NCI-H82 treated with DMSO at 0.1 percent for 48 hours (cell line): ENCODE measurements at regions not wholly inside any gene's neighbourhood (a gene's known extent, or its start where the extent isn't known, plus 50 kb on each side); places are given as distances from the start of the nearest gene placed in this dataset.

Experiments used
- DNase-seq: peaks from one replicate; lab custom pipeline; 2025; ENCODE audit not compliant: unreplicated experiment; lab: John Stamatoyannopoulos, UW

DNA sequence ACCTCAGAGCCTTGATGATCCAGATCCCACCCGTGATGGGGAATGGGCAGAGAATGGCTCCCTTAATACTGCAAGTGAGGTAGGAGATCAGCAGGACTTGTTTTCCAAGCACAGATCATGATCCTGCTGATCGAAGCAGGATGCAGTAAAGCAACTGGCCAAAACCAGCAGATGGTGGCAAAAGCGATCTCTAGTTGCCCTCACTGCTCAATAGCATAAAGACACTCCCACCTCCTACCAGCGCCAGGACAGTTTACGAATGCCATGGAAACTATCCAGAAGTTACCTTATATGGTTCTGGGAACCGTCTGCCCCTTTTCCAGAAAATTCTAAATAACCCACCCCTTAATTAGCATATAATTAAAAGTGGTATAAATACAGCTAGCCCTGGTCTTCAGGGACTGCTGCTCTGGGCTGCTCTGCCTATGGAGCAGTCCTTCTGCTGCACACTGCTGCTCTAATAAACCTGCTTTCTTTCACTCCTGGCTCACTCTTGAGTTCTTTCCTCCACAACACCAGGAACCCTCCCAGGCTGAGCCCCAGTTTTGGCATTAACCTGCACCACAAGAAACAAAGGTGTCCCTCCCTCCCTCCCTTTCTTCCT, 415.8 kb downstream of the PREX1 start:
- DNase-seq = no peak

DNA sequence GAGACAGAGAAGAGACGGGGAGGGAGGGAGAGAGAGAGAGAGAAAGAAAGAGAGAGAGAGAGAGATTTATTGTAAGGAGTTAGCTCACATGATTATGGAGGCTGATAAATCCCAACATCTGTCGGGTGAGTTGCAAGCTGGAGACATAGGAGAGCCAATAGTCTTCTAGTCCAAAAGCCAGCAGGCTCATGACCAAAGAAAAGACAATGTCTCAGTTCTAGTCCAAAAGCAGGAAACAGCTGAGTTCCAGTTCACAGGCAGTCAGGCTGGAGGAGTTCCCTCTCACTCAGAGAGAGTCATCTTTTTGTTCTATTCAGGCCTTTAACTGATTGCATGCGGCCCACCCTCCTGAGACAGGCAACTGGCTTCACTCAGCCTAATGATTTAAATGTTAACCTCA, 416.6 kb downstream of the PREX1 start:
- DNase-seq = no peak

DNA sequence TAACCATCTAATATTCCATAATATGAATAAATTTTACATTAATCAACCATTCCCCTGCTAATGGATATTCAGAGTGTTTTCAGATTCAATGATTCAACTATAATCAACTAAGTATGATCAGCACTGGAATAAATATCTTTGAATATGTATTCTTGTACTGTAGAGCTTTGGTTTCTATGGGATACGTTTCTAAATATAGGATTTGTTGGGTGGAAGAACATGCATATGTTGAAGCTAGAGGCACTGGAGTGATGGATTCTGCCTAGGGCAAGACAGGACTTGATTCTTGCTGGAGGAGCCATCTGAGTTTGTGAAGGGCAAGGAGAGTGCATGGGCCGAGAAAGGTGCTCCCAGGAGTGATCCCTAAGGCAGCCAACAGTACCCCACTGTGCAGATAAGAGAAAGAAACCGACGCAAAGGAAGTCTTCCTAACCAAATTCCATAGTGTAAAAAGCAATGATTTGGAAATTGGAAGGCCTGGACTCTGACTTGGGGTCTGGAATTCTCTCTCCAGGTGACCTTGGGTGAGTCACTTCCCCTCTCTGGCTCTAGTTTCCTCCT, 418.7 kb downstream of the PREX1 start:
- DNase-seq = no peak

DNA sequence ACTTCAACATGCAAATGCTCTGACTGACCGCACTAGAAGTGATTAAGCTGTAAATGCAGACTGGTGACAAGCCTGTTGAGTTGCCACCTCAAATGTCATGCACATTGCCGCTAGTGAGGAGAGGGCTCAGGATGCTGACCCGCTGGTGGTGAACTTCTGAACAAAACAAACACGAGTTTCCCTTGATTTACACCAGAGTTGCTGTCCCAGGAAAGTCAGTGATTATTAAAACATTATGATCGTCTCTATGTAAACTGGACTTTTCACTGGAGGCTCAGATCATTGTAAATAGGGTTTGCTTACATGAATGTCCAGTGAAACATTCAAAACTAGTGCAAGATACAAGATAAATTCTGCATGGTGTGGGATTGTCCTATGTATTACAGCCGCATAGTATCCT, 420.1 kb downstream of the PREX1 start:
- no peak for DNase-seq

DNA sequence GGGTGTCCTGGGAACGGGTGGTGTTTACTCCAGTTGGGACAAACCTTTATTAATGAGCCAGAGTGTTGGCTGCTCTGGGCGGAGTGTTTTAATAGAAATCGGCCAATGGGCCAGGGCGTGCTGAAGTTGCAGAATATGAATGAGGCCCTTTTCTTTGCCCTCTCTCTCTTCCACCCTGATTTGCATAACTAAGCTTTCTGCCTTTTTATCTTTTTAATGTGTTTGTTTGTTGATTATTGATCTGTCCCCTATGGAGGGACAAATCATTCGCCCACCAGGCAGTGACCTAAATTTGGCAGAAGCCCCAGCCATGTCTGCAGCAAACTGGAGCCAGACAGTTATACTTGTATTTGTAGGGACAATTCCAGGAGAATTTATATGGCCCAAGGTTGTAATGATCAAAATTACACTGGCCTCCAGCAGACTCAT, 420.9 kb downstream of the PREX1 start:
- DNase-seq = no peak

DNA sequence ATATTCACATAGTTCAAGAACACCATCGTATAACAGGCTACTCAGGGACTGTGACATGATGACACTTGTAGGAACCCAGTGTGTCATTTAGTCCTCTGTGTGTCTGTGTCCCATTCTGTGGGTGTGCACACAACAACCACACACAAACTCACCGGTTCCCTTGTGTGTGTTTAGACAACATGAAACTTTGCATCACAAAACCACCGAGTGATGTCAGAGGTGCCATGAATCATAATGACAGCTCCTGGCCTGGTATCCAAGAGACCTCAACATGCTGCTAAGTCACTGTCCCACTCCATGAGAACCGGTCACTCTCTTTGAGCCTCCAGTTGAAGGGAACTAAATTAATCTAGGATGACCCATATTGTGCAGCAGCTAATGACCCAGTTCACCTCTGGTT, 421.3 kb downstream of the PREX1 start:
- no peak for DNase-seq

DNA sequence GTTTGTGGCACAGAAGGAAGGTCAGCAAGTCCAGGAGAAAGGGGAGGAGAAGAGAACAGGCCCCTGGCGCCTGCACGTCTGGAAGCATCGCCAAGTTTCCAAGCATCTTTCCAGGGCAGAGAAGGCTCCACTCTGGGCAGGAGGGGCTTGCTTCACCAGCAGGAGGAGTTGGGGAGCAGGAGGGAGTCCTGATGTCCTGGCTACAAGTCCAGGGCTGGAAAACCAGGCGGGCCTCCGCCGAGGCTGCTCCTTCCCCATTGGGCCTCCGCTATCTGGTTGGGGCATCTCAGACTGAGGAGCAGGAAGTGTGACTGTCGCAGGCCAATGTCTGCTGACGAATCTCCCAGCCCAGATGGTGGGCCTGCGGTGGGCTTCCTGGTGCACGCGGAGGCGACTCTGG, 421.9 kb downstream of the PREX1 start:
- DNase-seq = no peak

DNA sequence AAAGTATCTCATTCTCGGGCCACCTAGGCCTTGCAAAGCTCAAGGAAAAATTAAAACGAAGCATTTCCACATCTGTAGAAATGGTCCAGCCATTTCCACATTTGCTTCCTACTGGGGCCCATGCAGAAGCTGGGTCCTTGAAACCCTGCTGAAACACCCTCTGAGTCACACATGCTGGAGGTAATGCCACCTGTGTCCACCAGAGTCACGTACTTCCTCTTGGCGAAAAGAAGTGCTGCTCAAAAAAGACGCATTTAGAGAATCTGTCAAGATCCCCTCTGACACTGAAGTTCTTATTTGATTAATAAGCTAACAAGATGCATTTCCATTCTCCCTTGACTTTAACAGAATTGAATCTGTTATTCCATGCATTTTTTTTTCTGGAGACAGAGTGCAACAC, 423.2 kb downstream of the PREX1 start:
- no peak for DNase-seq

DNA sequence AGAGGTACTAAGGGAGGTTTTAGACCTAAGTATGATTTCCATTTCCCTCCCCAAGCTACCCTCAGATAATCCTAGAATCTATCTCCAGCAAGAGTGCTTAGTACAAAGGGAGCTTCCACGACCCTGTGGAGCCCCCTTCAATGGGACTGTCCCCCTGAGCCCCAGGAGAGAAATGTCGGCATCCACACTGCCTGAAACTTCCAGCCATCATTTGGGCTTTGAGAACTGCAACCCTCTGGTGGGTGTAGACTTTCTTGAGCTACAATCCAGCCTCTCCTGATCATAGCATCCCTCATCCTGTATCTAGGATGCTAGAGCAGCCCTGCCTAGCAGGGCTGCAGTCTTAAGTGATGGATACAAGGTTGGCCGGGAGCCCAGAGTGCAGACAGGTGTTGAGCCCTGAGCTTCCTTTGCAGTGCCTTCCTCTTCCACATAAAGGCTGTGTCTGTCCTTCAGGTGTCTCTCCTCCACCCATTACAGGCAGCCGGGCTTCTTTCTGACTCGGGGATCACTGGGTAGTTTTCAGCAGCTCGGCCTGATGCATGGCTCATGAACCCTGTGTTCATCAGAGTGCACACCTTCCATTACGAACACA, 424.5 kb downstream of the PREX1 start:
- no peak for DNase-seq

DNA sequence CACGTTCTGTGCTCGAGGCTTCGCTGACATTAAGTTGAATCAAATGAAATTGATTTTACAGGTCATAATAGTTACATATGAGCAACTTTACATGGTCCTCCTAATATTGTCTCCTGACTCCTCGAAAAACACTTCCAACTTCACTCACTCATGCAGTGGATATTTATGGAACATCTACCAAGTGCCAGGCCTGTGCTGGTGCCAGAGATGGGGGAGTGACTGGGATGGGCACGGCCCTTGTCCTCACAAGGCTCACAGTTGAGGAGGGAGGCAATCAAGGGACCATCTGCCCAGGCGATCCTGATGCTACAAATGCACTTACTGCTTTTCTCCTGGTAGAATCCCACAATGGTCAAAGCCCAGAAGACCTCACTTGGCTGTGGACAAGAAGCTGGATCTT, 426.4 kb downstream of the PREX1 start:
- DNase-seq = no peak

DNA sequence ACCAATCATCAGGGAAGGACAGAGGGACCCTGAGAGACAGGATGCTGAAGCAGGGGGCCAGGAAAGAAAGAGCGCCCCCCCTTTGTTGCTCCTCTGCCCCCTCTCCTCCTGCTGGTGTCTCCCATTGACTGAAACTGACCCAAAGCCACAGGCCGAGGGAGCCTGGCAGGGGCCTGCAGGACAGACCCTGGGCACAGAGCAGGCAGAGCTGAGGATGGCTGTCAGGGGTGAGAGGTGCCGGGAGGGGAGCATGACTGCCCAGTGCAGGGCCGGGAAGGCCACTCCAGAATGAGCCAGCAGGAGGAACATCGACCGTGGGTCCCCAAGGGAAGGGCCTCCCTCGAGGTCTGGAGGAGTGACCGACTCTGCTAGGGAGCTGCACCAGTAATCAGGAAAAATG, 427.8 kb downstream of the PREX1 start:
- DNase-seq = no peak

DNA sequence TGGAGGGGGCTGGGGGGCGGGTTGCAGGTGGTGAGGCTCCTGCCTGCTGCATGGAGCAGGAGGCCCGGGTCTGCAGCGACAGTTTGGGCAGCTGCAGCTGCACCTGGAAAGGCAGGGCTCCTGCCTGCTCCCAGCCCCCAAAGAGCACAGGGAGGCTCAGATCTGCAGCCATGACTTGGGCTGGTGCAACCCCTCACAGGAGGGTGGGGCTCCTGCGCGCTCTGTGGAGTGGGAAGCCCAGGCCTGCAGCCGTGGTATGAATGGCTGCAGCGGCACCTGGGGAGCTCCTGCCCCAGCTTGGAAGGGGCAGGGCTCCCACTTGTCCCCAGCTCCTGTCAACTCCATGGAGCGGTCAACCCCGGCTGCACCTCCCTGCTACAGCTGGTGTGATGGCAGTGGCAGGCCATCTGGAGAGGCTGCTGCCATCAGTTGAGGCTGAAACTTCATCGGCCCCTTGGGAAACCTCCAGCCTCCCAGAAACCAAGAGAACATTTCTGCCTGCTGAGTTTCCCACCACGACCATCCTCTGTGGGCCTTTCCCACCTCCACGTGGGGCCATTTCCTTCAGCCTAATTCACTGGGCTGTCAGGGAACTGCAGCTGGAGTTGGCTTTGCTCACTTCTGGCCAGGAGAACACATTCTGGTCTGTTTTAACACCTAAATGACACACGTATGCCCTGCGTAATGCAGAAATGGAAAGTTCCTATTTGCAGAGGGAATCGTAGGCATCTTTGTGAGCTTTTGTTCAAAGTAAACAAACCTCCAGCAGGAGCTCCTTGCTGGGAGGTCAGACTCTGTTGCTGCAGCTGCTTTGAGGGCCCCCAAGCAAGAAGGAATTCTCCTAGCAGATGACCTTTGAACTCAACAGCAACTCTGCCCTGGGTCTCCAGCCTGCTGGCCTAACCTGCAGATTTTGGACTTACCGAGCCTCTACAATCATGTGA, 429.0 kb downstream of the PREX1 start:
- DNase-seq = no peak

DNA sequence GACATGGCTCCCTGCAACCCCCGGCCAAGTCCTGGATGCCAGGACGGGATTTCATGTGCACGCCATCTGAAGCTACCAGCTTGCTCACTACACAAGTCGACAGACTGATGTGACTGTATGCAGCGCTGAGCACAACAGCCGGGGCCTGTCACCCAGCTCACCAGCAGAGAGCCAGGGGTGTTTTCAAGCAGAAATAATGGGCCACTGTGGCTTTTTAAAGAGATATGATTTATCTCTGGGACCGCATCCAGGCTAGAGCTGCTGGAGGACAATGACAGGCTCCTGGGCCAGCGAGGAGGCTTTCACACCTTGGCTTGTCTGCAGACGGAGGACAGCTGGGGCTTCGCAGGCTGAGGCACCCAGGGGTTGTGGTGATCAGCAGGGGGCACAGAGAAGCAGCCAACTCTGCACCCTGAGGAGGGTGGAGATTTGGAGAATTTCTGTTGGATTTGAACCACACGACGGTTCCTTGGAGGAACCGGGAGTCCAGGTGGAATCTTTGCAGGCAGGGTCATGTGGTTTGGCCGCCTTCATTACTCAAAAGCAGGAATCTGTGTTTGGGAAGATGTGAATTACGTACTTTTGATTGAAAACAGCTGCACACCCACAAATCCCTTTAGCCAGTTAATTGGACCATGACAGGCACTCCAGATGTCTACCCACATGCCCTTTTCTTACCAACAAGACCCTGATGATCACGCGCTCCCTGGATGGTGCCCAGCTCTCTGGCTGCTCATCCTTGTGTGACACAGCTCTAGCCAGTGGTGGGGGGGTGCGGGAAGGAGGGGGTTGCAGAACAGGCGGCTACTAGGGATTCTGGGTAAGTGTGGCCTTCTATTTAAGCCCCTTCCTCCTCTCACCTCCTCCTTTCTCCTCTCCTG, 430.6 kb downstream of the PREX1 start:
- DNase-seq = peak; percentile 58

DNA sequence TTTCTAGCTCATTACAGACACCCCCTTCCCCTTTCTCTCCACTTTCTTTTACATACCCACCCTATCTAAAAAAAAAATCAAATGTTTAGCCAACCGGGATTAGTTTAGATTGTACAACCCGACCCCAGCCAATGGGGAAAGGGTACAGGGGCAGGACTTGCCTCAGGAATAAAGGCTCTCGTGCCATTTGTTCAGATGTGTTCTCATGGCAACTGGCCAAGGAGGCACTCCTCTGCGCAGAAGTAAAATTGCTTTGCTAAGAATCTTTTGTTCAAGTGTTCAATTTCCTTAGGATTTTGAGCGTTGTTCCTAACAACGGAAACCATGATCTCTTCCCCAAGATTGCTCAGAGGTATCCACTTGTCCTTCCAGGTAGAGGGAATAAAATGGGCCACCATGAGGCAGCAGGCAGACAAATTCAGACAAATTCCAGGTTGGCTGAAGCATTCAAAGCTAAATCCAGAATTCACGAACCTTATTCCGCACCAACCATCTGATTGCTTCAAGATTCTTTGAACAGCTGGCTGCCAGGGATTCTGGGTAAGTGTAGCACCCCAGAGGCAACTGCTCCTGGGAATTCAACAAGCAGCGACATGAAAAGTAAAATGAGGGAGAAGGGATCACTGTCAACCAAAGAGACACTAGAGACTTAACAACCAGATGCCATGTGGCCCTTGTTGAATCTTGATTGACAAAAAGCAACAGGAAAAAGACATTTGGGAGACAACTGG, 431.8 kb downstream of the PREX1 start:
- DNase-seq = no peak

DNA sequence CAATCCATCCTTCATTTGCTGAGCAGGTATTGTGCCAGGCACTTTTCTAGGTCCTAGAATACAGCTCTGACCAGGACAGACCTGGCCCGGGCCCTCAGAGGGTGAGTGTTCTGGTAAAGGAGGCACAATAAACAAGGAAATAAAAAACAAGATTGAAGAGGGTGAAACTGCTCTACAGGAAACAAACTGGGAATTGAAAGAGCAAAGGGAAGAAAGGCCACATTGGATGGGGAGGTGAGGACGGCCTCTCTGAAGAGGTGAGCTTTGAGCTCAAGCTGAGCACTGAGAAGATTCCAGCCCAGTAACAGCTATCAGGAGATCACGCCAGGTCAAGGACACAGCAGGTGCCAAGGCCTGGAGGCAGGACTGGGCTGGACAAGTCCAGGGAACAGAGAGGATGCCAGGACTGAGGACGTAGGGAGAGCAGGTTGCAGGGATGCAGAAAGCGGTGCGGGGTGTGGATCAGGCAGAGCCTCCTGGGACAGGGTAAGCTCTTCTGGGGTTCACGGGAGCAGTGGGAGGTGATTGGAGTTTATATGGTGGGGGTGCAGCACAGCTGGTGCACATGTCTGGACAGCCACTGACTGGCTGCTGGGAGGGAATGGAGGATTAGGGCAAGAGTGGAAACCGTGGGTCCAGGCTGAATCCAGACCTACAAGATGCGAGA, 433.3 kb downstream of the PREX1 start:
- no peak for DNase-seq

DNA sequence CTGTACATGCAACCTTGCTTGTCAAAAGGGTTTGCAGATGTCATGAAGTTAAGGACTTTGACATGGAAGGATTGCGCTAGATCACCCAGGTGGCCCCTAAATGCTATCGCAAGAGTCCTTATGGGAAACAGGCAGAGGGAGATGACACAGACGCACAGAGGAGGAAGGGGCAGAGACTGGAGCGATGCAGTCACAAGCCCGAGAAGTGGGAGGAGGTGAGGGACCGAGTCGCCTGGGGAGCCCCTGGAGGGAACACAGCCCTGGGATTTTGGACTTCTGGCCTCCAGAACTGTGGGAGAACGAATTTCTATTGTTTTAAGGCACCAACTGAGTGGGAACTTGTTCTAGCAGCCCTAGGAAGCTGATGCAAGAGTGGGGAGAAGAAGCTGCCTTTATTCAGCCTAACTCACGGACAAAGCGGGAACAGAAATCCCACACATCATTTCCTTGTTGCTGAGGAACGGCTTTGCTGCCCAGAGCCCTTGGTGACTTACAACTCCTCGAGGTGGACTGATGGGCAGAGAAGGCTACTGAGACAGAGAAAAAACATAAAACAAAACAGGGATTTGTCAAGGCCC, 434.0 kb downstream of the PREX1 start:
- no peak for DNase-seq

DNA sequence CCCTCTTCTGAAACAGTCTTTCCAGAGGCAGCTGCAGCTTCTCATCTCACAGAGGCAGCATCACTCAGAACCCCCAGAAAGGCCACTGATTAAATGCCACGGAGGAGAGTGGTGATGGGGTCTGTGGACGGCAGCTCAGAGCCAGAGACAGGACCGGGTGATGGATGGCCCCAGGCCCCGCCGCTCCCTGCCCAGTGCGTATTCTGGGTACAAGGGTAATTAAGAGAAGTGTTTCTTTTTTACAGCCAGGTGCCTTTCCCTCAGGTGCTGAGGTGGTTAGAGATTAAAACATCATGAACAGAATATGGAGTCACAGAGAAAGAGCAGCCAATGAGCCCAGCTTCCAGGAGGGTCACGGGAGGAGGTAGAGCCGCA, 434.5 kb downstream of the PREX1 start:
- DNase-seq = no peak

DNA sequence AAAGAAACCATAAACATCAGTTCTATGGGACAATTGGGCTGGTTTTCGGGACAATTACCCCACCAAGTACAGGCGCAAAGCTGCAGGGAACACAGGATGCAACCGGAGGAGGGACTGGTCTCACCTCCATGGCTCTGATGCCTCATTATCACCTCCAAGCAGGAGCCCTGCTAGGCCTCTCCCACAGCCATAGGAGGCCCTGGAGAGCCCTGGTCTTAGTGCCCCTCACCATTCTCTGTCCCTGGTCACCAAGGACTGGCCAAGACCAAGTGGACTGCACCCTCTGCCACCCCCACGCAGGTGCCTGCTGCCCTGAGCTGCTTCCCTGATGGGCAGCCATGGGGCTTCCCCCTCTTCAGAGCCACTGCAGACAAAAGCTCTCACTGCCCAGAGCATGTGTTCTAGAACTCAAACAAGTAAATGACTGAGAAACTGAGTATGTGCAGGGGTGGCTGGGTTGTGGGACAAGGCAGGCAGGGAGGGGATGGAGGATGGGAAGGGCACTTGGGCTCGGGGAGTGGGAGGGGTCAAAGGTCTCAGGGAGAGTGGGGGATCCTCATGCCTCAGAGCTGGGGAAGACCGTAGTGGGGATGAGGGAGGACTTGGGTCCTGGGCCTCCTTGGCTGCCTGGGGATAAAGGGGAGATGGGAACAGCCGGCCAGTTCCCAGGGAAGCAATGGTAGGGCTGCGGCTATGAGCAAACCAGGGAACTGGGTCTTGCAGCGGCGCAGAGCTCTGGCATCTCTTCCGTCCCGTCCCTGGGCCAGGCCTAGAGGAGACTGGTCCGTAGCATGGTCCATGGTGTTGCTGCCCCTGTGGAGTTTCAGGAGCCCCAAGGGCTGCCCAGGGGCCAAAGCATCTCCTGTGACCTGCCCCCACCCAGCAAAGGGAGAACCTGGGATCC, 435.1 kb downstream of the PREX1 start:
- no peak for DNase-seq
